Brain pericyte (primary cell): ENCODE measurements at regions not wholly inside any gene's neighbourhood (a gene's known extent, or its start where the extent isn't known, plus 50 kb on each side); places are given as distances from the start of the nearest gene placed in this dataset.
"Not testable (repeated sequence)": the region's sequence is repeated elsewhere in the genome, so short reads cannot be mapped to it uniquely, and the experiment has no call there.

Experiments used
- DNase-seq: peaks from one replicate; pipeline ENCODE4 v3.0.0-alpha.2; 2012; ENCODE audit warnings: low read depth, low spot score

- no peak for DNase-seq
Observed at GRCh38 chr6:113777601-113778000, 79.5 kb upstream of the MARCKS start.

GRCh38 chr6:113779656-113780055, 77.5 kb upstream of the MARCKS start:
- DNase-seq, result no peak

GRCh38 chr6:113782636-113783035, 74.5 kb upstream of the MARCKS start:
- DNase-seq, result no peak

GRCh38 chr6:113786168-113786567, 71.0 kb upstream of the MARCKS start:
- no peak for DNase-seq

- DNase-seq, result no peak
Observed at GRCh38 chr6:113788586-113788985, 68.6 kb upstream of the MARCKS start.

GRCh38 chr6:113791225-113791624, 65.9 kb upstream of the MARCKS start:
- DNase-seq, result not testable (repeated sequence)

- not testable (repeated sequence) for DNase-seq
Observed at GRCh38 chr6:113795371-113795770, 61.8 kb upstream of the MARCKS start.

GRCh38 chr6:113796038-113796437, 61.1 kb upstream of the MARCKS start:
- DNase-seq, result no peak

- no peak for DNase-seq
Observed at GRCh38 chr6:113802779-113803178, 54.4 kb upstream of the MARCKS start.

GRCh38 chr6:113805173-113805790, 51.9 kb upstream of the MARCKS start:
- DNase-seq, result no peak

GRCh38 chr6:113805811-113806495, 51.2 kb upstream of the MARCKS start:
- no peak for DNase-seq
